Activated naive CD8-positive, alpha-beta T cell treated with anti-CD3 and anti-CD28 coated beads, Interleukin-2, amount 10 ng/mL, durations not matched to agents 7 days and 5 days (primary cell): ENCODE measurements at regions not wholly inside any gene's neighbourhood (a gene's known extent, or its start where the extent isn't known, plus 50 kb on each side); places are given as distances from the start of the nearest gene placed in this dataset.

Experiments used
- ATAC-seq: fragments of 150-1000 bp; cut with Tn5 transposase; one replicate; pipeline ENCODE4 v1.10.0; 2021; ENCODE audit warnings: low read depth, moderate library complexity
- POLR2A ChIA-PET: fragments of 350-600 bp; sonication (Branson Sonifier 250); formaldehyde crosslinking; loops from one replicate; lab custom pipeline; 2021; ENCODE audit warnings: antibody characterized with exemption; lab: Charles Lee
- DNase-seq: peaks from one replicate; pipeline ENCODE4 v3.0.0; 2021
- H3K27ac Mint-ChIP-seq: one replicate; pipeline ENCODE4 v1.8.0; 2022; ENCODE audit warnings: mild to moderate bottlenecking, mixed read lengths
- H3K27me3 Mint-ChIP-seq: one replicate; pipeline ENCODE4 v1.8.0; 2022; ENCODE audit warnings: mild to moderate bottlenecking, moderate library complexity, mixed read lengths
- H3K36me3 Mint-ChIP-seq: one replicate; pipeline ENCODE4 v1.8.0; 2021; ENCODE audit warnings: mild to moderate bottlenecking, mixed read lengths
- H3K4me1 Mint-ChIP-seq: one replicate; pipeline ENCODE4 v1.8.0; 2021; ENCODE audit warnings: mixed read lengths
- H3K4me3 Mint-ChIP-seq: one replicate; pipeline ENCODE4 v1.8.0; 2022; ENCODE audit warnings: mild to moderate bottlenecking, moderate library complexity, mixed read lengths
- H3K9me3 Mint-ChIP-seq: one replicate; pipeline ENCODE4 v1.8.0; 2021; ENCODE audit warnings: mixed read lengths

GRCh38 chr18:70432804-70433400 lies 144.1 kb downstream of the SOCS6 start:
- POLR2A ChIA-PET = interaction anchor here (0.7 kb wide), 1 partner anchor 25 kb away, joined by 4 read pairs; no protein-coding TSS in a partner anchor
- Mint-ChIP-seq H3K36me3 (no peaks in the 10 kb centered on the region), H3K27me3 (peaks cover 3% of the 10 kb centered on the region), H3K4me1 (peaks cover 4% of the 10 kb centered on the region), H3K27ac (no peak overlapping the region), H3K9me3 (no peaks in the 10 kb centered on the region), H3K4me3 (no peak overlapping the region)
- ATAC-seq (no peak), DNase-seq (no peak)

GRCh38 chr18:70431203-70431624 lies 142.4 kb downstream of the SOCS6 start:
- POLR2A ChIA-PET = no interaction called here
- Mint-ChIP-seq H3K27me3 (peaks cover 3% of the 10 kb centered on the region), H3K9me3 (no peaks in the 10 kb centered on the region), H3K27ac (no peak overlapping the region), H3K4me3 (no peak overlapping the region), H3K36me3 (no peaks in the 10 kb centered on the region), H3K4me1 (peaks cover 4% of the 10 kb centered on the region)
- no peak for DNase-seq
- ATAC-seq = no peak

DNA sequence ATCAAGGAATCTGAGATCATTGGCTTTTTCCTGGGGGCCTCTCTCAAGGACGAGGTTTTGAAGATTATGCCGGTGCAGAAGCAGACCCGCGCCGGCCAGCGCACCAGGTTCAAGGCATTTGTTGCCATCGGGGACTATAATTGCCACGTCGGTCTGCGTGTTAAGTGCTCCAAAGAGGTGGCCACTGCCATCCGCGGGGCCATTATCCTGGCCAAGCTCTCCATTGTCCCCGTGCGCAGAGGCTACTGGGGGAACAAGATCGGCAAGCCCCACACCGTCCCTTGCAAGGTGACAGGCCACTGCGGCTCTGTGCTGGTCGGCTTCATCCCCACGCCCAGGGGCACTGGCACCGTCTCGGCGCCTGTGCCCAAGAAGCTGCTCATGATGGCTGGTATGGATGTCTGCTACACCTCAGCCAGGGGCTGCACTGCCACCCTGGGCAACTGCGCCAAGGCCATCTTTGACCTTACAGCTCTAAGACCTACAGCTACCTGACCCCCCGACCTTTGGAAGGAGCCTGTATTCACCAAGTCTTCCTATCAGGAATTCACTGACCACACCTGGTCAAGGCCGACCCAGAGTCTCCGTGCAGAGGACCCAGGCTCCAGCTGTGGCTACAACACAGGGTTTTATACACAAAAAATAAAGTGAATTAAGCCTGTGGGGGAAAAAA lies 141.8 kb downstream of the SOCS6 start:
- POLR2A ChIA-PET = no interaction called here
- ATAC-seq (no peak), DNase-seq (no peak)
- Mint-ChIP-seq H3K4me1 (peaks cover 4% of the 10 kb centered on the region), H3K9me3 (no peaks in the 10 kb centered on the region), H3K36me3 (no peaks in the 10 kb centered on the region), H3K27me3 (peaks cover 3% of the 10 kb centered on the region), H3K27ac (no peak overlapping the region), H3K4me3 (no peak overlapping the region)

DNA sequence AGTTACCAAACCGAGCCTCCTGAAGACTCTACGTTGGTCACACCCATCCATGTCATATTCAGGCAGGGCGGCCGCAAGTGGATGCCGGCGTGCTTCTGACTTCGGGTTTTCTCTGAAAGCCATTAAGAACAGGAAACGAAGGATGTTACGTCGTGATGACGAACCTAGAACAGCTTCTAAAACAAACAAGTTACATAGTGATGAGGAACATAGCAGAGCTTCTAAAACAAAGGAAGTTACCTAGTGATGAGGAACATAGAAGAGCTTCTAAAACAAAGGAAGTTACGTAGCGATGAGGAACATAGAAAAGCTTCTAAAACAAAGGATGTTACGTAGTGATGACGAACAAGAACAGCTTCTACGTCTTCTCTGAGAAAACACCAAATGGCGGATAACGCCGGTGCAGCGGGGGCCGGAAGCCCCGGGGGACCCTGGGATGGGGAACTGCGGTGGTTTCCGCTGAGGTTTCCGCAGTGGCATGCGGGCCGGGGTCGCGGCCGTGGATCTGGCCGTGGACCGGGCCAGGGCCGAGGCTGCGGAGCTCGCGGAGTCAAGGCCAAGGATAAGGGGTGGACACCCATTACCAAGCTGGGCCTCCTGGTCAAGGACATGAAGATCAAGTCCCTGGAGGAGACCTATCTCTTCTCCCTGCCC lies 141.1 kb downstream of the SOCS6 start:
- no peak overlapping the region for H3K4me3 Mint-ChIP-seq
- no peaks in the 10 kb centered on the region for H3K36me3 Mint-ChIP-seq
- H3K4me1 Mint-ChIP-seq = peaks cover 4% of the 10 kb centered on the region
- H3K9me3 Mint-ChIP-seq = no peaks in the 10 kb centered on the region
- ATAC-seq (no peak), DNase-seq (no peak)
- H3K27ac Mint-ChIP-seq = no peak overlapping the region
- POLR2A ChIA-PET = no interaction called here
- peaks cover 3% of the 10 kb centered on the region for H3K27me3 Mint-ChIP-seq

DNA sequence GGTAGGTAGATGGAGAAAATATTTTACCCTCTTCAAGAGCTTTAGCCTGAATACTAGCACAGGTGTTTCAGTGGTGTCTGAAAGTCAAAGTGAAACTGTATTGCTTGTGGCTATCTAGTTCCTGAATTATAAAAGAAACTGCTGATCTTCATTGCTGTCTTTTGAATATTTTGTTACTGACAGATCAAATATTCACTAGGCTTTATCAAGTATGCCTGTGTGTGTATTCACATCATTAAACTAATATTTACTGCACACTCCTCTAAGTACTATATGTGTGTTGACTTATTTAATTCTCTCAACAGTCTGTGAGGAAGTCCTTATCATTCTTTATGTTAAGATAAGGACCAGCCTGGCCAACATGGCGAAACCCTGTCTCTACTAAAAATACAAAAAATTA lies 139.6 kb downstream of the SOCS6 start:
- H3K9me3 Mint-ChIP-seq = no peaks in the 10 kb centered on the region
- peaks cover 5% of the 10 kb centered on the region for H3K27me3 Mint-ChIP-seq
- no peak overlapping the region for H3K4me3 Mint-ChIP-seq
- POLR2A ChIA-PET = no interaction called here
- no peak for DNase-seq
- peaks cover 6% of the 10 kb centered on the region for H3K4me1 Mint-ChIP-seq
- no peak for ATAC-seq
- no peak overlapping the region for H3K27ac Mint-ChIP-seq
- H3K36me3 Mint-ChIP-seq = no peaks in the 10 kb centered on the region

GRCh38 chr18:70426818-70427217 lies 138.0 kb downstream of the SOCS6 start:
- H3K27ac Mint-ChIP-seq = no peak overlapping the region
- H3K27me3 Mint-ChIP-seq = peaks cover 5% of the 10 kb centered on the region

GRCh38 chr18:70425236-70425635 lies 136.4 kb downstream of the SOCS6 start:
- no peaks in the 10 kb centered on the region for H3K9me3 Mint-ChIP-seq
- no peak overlapping the region for H3K4me3 Mint-ChIP-seq
- no peaks in the 10 kb centered on the region for H3K36me3 Mint-ChIP-seq
- peaks cover 4% of the 10 kb centered on the region for H3K27me3 Mint-ChIP-seq
- POLR2A ChIA-PET = no interaction called here
- no peak for ATAC-seq
- no peak for DNase-seq
- H3K4me1 Mint-ChIP-seq = peaks cover 6% of the 10 kb centered on the region
- H3K27ac Mint-ChIP-seq = no peak overlapping the region

More at GRCh38 chr18:70426818-70427217, 138.0 kb downstream of the SOCS6 start:
- Mint-ChIP-seq H3K4me3 (no peak overlapping the region), H3K4me1 (peaks cover 6% of the 10 kb centered on the region), H3K36me3 (no peaks in the 10 kb centered on the region), H3K9me3 (no peaks in the 10 kb centered on the region)
- DNase-seq (no peak), ATAC-seq (no peak)
- POLR2A ChIA-PET = no interaction called here

DNA sequence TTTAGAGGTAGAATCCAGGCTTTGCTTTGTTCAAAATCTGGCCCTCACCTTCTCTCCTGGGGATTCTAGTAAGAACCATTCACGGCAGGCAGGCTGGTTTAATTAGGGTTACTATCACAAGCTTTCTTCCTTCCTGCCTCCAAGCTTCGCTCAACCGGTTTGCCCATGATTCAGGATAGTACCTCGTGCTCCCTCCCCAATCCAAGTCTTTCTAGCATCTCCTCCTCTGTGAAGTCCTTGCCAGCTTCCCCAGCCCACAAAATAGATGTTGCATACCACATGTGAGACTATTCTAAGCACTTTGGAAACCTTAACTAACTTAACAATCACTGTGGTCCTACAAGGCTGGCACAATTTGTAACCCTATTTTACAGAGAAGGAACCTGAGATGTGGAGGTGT lies 135.1 kb downstream of the SOCS6 start:
- peaks cover 4% of the 10 kb centered on the region for H3K27me3 Mint-ChIP-seq
- no peak overlapping the region for H3K4me3 Mint-ChIP-seq

GRCh38 chr18:70423120-70423519 lies 134.3 kb downstream of the SOCS6 start:
- Mint-ChIP-seq H3K4me3 (no peak overlapping the region), H3K27ac (no peak overlapping the region), H3K9me3 (no peaks in the 10 kb centered on the region), H3K36me3 (no peaks in the 10 kb centered on the region), H3K4me1 (peaks cover 4% of the 10 kb centered on the region), H3K27me3 (peaks cover 5% of the 10 kb centered on the region)
- POLR2A ChIA-PET = no interaction called here
- DNase-seq = no peak
- no peak for ATAC-seq

More for the DNA sequence above, 135.1 kb downstream of the SOCS6 start:
- POLR2A ChIA-PET = no interaction called here
- Mint-ChIP-seq H3K4me1 (peaks cover 6% of the 10 kb centered on the region), H3K9me3 (no peaks in the 10 kb centered on the region), H3K27ac (no peak overlapping the region), H3K36me3 (no peaks in the 10 kb centered on the region)
- no peak for ATAC-seq
- no peak for DNase-seq

DNA sequence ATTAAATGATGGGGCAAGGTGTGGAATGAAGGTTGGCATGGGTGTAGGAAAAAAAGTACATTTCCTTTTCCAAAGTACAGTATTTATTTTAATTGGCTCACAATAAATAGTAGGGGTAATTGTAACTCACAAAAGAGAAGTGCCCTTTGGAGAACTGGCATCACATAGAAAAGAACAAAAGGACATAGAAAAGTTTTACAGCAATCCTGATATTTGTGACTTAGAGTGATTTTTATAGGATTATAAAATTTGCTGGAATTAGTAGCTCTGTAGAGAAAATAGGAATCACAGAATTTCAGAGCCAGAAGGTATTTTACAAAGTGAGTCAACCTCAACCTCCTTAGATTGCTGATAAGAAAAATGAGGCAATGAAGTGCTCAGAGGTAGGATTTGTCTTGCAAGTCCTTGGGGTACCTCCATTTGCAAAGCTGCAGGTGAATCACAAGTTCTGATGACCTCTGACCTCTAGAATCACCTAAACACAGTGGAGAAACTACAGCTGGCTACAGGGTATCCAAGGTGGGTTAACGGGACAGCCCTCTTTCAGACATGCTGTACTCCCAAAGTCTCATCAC lies 133.6 kb downstream of the SOCS6 start:
- no peak for ATAC-seq

GRCh38 chr18:70421471-70422390 lies 132.9 kb downstream of the SOCS6 start:
- ATAC-seq = no peak
- Mint-ChIP-seq H3K27me3 (peaks cover 7% of the 10 kb centered on the region), H3K36me3 (no peaks in the 10 kb centered on the region), H3K4me1 (peaks cover 3% of the 10 kb centered on the region), H3K4me3 (no peak overlapping the region), H3K27ac (no peak overlapping the region), H3K9me3 (no peaks in the 10 kb centered on the region)
- no peak for DNase-seq
- POLR2A ChIA-PET = no interaction called here

More for the DNA sequence above, 133.6 kb downstream of the SOCS6 start:
- no peaks in the 10 kb centered on the region for H3K9me3 Mint-ChIP-seq
- POLR2A ChIA-PET = no interaction called here
- H3K27me3 Mint-ChIP-seq = peaks cover 7% of the 10 kb centered on the region
- H3K27ac Mint-ChIP-seq = no peak overlapping the region
- H3K36me3 Mint-ChIP-seq = no peaks in the 10 kb centered on the region
- peaks cover 3% of the 10 kb centered on the region for H3K4me1 Mint-ChIP-seq
- no peak for DNase-seq
- H3K4me3 Mint-ChIP-seq = no peak overlapping the region

- ATAC-seq (no peak), DNase-seq (no peak)
- Mint-ChIP-seq H3K4me1 (peaks cover 3% of the 10 kb centered on the region), H3K27me3 (peaks cover 7% of the 10 kb centered on the region), H3K27ac (no peak overlapping the region), H3K36me3 (no peaks in the 10 kb centered on the region), H3K9me3 (no peaks in the 10 kb centered on the region), H3K4me3 (no peak overlapping the region)
- POLR2A ChIA-PET = no interaction called here
Measured at GRCh38 chr18:70420146-70420898, 131.5 kb downstream of the SOCS6 start.
